Upper lobe of left lung (tissue), 6 donors: ENCODE measurements at regions not wholly inside any gene's neighbourhood (a gene's known extent, or its start where the extent isn't known, plus 50 kb on each side); places are given as distances from the start of the nearest gene placed in this dataset.

ENCODE experiments used
- ATAC-seq, 2 donors: fragments of 200-7000 bp; cut with Tn5 transposase; one replicate each; pipeline ENCODE4 v1.9.1; 2022; ENCODE audit warnings: mild to moderate bottlenecking in 2 of 2, moderate library complexity in 2 of 2; ENCODE audit not compliant: low FRiP score in 2 of 2
- DNase-seq, 2 donors: peaks; one replicate each; pipeline ENCODE4 v3.0.0-alpha.2; 2019 to 2020
- H3K27ac ChIP-seq, 4 donors: fragments of 200-600 bp; sonication (generic); one replicate each; pipeline ENCODE4 v1.5.1; 2016 to 2019
- H3K27me3 ChIP-seq, 4 donors: fragments of 200-600 bp; sonication (generic); one replicate each; pipeline ENCODE4 v1.5.1; 2017 to 2019
- H3K36me3 ChIP-seq, 4 donors: fragments of 200-600 bp; sonication (generic); one replicate each; pipeline ENCODE4 v1.5.1; 2016 to 2019
- H3K4me1 ChIP-seq, 4 donors: fragments of 200-600 bp; sonication (generic); one replicate each; pipeline ENCODE4 v1.5.1; 2018 to 2019
- H3K4me3 ChIP-seq, 4 donors: fragments of 200-600 bp; sonication (generic); one replicate each; pipeline ENCODE4 v1.5.1; 2017 to 2019; ENCODE audit warnings: mild to moderate bottlenecking in 2 of 4, moderate library complexity in 1 of 4
- H3K9me3 ChIP-seq, 4 donors: fragments of 200-600 bp; sonication (generic); one replicate each; pipeline ENCODE4 v1.5.1; 2018 to 2019
- EP300 ChIP-seq, 4 donors: sonication (generic); formaldehyde crosslinking; IDR thresholded peaks; one replicate each; pipeline ENCODE4 v1.5.1; 2017; ENCODE audit warnings: antibody characterized with exemption in 4 of 4, control low read depth in 2 of 4
- POLR2A ChIP-seq, 4 donors: fragments of 450-650 bp; IDR thresholded peaks; one replicate each; pipeline ENCODE4 v1.5.1; 2016 to 2017; ENCODE audit warnings: antibody characterized with exemption in 4 of 4, mild to moderate bottlenecking in 2 of 4
- POLR2AphosphoS5 ChIP-seq, 2 donors: sonication (generic); formaldehyde crosslinking; IDR thresholded peaks; one replicate each; pipeline ENCODE4 v1.5.1; 2017; ENCODE audit warnings: antibody characterized with exemption in 2 of 2
- WGBS, 2 donors: methylation state at CpG; one replicate each; pipeline ENCODE4 v1.1.5; 2017 to 2018; 5-methylcytosine and 5-hydroxymethylcytosine counted together
- TF ChIP-seq, protein P1 (sequence below), 6 experiments: fragments of 450-650 bp in 4 of 6; fragments of 200-600 bp in 2 of 6; sonication (generic) in 2 of 6; IDR thresholded peaks; one replicate each; pipeline ENCODE4 v1.5.1; 2016 to 2019; ENCODE audit warnings: antibody characterized with exemption in 6 of 6
- donor health status: DM: no; HTN: no; CAD: no; lungs with moderate emphysema.
- donor health status: DM: no; HTN: yes; CAD: no; lungs with severe emphysema.

DNA sequence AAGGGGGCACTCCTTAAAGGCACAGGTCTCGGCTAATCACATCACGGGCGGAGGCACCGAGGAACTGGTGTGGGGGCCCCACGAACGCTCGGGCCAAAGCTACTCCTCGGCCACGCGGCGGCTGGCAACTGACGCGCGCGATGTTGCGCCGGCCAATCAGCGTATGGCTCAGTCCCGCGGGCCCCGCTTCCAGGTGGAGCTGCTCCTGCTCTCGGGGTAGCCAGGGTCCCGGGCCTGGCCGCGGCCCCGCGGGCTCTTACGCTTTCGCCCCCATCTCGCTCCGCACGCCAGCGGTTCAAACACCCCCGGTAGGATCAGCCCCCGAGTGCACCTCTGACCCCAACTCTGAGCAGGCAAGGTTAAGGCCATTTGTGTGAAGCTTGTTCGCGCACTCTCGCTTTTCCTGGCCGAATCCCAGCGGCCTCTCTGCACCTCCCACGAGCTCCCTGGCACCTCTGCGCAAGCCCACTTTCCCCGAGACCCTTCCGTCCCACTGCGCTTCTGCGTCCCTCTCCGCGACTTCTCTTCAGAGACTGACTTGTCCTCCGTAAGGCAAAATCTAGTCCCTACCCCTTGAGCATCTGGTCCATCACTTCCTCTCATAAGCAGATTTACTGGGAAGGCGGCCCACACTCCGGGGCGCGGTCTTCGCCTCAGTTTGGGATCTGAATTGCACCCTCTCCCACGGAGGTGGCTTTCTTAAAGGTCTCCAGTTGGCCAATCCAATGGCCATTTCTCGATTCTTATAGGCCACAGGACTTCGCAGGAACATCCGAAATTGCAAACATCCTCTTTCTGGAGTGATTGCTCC lies 200.9 kb upstream of the TBX20 start:
- TF ChIP-seq POLR2AphosphoS5 (IDR thresholded peaks at IDR 0.05): no peak
- TF ChIP-seq POLR2A (IDR thresholded peaks at IDR 0.05): no peak
- TF ChIP-seq EP300 (IDR thresholded peaks at IDR 0.05): no peak
- TF ChIP-seq, protein P1, sequence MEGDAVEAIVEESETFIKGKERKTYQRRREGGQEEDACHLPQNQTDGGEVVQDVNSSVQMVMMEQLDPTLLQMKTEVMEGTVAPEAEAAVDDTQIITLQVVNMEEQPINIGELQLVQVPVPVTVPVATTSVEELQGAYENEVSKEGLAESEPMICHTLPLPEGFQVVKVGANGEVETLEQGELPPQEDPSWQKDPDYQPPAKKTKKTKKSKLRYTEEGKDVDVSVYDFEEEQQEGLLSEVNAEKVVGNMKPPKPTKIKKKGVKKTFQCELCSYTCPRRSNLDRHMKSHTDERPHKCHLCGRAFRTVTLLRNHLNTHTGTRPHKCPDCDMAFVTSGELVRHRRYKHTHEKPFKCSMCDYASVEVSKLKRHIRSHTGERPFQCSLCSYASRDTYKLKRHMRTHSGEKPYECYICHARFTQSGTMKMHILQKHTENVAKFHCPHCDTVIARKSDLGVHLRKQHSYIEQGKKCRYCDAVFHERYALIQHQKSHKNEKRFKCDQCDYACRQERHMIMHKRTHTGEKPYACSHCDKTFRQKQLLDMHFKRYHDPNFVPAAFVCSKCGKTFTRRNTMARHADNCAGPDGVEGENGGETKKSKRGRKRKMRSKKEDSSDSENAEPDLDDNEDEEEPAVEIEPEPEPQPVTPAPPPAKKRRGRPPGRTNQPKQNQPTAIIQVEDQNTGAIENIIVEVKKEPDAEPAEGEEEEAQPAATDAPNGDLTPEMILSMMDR (IDR thresholded peaks at IDR 0.05): no peak
- 30 to 37% methylated on average over 26 to 51 of the region's 58 CpGs for WGBS, 2 donors
- ATAC-seq (no peak), DNase-seq (peak in 1 of 2 donors; percentile 62)
- Histone ChIP-seq H3K27ac (no peak overlapping the region), H3K36me3 (no peaks in the 10 kb centered on the region), H3K4me3 (no peak overlapping the region), H3K27me3 (peaks cover 0 to 10% (median 5%) of the 10 kb centered on the region in 4 donors), H3K4me1 (peaks cover 0 to 7% (median 5%) of the 10 kb centered on the region in 4 donors), H3K9me3 (no peaks in the 10 kb centered on the region)

DNA sequence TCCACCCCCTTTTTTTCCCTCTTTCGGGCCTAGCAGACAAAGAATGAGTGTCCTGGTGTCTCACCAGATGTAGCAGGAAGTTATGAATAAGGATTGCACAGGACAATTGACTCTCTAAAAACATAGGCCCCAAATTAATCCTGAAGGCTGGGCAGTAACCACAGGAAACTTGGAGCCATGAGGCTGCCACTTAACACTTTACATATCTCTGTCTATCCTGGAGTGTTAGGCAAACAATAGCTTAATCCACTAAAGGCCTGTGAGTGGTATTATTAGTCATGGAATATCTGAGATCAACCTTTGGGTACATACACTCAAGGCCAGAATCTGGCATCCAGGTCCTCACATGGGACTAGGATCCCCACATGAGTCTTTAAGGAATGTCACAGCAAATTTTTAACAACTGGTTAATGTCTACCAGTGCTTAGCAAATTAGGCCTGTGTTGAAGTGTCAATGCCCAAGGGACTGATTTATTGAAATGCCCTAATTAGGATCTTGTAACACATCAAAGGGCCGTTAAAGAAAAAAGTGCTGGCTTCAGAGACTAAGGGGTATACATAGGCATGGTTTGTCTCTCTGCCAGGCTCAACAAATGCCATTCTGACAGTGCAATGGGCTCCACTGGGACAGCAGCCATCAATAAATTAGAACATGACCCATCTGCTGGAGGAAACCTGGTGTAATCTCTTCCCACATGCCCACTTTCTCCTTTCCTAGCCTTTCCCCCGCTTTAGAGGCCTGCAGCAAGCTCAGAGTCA lies 196.7 kb upstream of the TBX20 start:
- Histone ChIP-seq H3K27me3 (peaks cover 0 to 10% (median 5%) of the 10 kb centered on the region in 4 donors), H3K9me3 (no peaks in the 10 kb centered on the region), H3K27ac (no peak overlapping the region), H3K36me3 (no peaks in the 10 kb centered on the region), H3K4me3 (no peak overlapping the region), H3K4me1 (peaks cover 0 to 7% (median 5%) of the 10 kb centered on the region in 4 donors)
- WGBS, 2 donors: 49 to 54% methylated on average over 3 of the region's 3 CpGs
- no peak for DNase-seq
- ATAC-seq: peak in 1 of 2 donors; percentile 74
- TF ChIP-seq POLR2AphosphoS5 (IDR thresholded peaks at IDR 0.05) (no peak), POLR2A (IDR thresholded peaks at IDR 0.05) (no peak), EP300 (IDR thresholded peaks at IDR 0.05) (peak in 1 of 4 donors; percentile 50)
- TF ChIP-seq, protein P1 (IDR thresholded peaks at IDR 0.05): no peak

DNA sequence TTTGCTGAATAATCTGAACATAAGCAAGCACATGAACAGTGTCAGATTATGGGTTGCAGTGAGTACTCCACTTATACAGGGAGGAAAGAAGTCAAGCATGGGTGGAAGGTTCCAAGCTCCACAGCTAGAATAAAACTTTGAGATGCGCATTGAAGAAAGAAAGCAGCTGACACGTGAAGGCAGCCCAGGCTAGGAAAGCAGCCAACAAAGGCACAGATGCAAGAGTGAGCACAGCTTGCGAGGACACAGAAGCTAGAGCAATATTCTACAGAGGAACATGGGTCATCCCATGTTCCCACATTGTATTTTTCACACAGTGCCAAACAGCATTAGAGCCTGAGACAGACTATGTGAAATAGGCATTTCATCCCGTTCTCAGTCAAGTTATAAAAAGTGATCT lies 194.6 kb upstream of the TBX20 start:
- DNase-seq (no peak), ATAC-seq (no peak)
- 73 to 91% methylated on average over 4 of the region's 4 CpGs for WGBS, 2 donors
- H3K4me3 ChIP-seq: no peak overlapping the region
- H3K27me3 ChIP-seq: no peaks in the 10 kb centered on the region
- H3K27ac ChIP-seq: no peak overlapping the region
- H3K36me3 ChIP-seq: no peaks in the 10 kb centered on the region
- H3K4me1 ChIP-seq: peaks cover 0 to 4% (median 1%) of the 10 kb centered on the region in 4 donors
- TF ChIP-seq, protein P1 (IDR thresholded peaks at IDR 0.05): no peak
- TF ChIP-seq POLR2A (IDR thresholded peaks at IDR 0.05) (no peak), EP300 (IDR thresholded peaks at IDR 0.05) (no peak), POLR2AphosphoS5 (IDR thresholded peaks at IDR 0.05) (no peak)
- no peaks in the 10 kb centered on the region for H3K9me3 ChIP-seq

DNA sequence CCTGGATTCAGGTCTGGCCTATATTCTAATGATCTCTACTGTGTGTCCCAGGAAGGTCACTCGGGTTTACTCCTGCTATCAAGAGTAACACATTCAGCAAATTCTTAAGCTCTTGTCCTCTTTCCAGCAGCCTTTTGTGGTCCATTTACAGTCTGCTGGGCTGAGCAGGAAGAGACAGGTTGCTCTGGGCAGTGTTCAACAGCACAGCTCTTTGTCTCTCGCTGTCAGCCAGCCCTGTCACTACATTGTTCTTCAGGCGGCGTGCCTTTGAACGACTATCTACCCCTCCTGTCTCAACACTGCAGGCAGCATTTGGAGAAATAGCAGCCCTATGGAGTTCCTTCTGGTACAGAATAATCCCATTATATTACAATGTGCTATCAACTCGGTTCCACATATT lies 192.2 kb upstream of the TBX20 start:
- no peaks in the 10 kb centered on the region for H3K9me3 ChIP-seq
- H3K27me3 ChIP-seq: no peaks in the 10 kb centered on the region
- H3K4me1 ChIP-seq: peaks cover 0 to 4% (median 1%) of the 10 kb centered on the region in 4 donors
- 54 to 71% methylated on average over 6 of the region's 6 CpGs for WGBS, 2 donors
- no peak overlapping the region for H3K27ac ChIP-seq
- no peak for ATAC-seq
- no peaks in the 10 kb centered on the region for H3K36me3 ChIP-seq
- no peak for DNase-seq
- TF ChIP-seq, protein P1 (IDR thresholded peaks at IDR 0.05): no peak
- no peak for TF ChIP-seq POLR2AphosphoS5 (IDR thresholded peaks at IDR 0.05)
- no peak for TF ChIP-seq POLR2A (IDR thresholded peaks at IDR 0.05)
- no peak for TF ChIP-seq EP300 (IDR thresholded peaks at IDR 0.05)
- no peak overlapping the region for H3K4me3 ChIP-seq
